ENCODE measurements at regions not wholly inside any gene's neighbourhood (a gene's known extent, or its start where the extent isn't known, plus 50 kb on each side); places are given as distances from the start of the nearest gene placed in this dataset.

DNA sequence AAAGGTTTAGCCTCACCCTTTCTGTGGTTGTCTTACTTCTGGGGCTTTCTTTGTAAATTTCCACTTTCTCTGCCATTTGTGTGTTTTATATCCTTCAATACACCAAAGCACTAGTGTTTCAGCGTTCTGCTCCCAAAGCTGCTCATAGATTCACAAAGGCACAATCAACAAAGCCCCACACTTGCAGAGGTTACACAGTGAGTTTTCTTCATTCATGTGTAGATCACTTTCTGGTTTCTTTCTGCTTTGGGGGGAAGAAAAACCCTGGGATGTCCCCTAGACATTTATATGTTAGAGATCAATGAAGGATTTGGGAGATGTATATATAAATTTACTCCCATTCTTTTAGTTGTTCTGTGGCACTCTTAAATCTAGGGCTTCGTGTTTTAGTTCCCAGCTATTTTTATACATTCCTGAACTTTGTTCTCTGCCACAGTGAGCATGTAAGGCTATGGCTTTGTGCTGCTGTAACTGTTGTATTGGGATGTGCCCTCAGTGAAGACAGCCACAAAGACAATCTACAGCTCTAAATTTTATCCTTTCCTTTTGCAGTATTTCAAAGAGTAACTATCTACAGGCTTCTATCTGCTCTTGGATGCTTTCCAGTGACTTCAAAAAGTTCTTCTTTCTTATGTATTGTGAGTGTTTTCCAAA, 636.5 kb downstream of the ZBBX start:
- Histone ChIP-seq H3K4me3 (ENCODE audit: low read depth, low read length) (no peak overlapping the region), H3K27me3 (replicated peaks) (no peaks in the 10 kb centered on the region), H3K36me3 (replicated peaks) (no peaks in the 10 kb centered on the region), H3K27ac (no peak overlapping the region)
- TF ChIP-seq CTCF (IDR thresholded peaks at IDR 0.05; ENCODE audit: low read depth, low read length, missing control alignments), result no peak
- DNase-seq, result no peak
- in situ Hi-C loops (cut with HindIII; ENCODE audit: low pct_ligation_motif_present, low sequenced_read_pairs), result no loop called here

GRCh38 chr3:166734734-166735133, 645.4 kb downstream of the ZBBX start:
- in situ Hi-C loops (cut with HindIII; ENCODE audit: low pct_ligation_motif_present, low sequenced_read_pairs), result no loop called here
- Histone ChIP-seq H3K27ac (no peak overlapping the region), H3K27me3 (replicated peaks) (no peaks in the 10 kb centered on the region), H3K4me3 (ENCODE audit: low read depth, low read length) (no peak overlapping the region), H3K36me3 (replicated peaks) (no peaks in the 10 kb centered on the region)
- DNase-seq, result no peak
- no peak for TF ChIP-seq CTCF (IDR thresholded peaks at IDR 0.05; ENCODE audit: low read depth, low read length, missing control alignments)

DNA sequence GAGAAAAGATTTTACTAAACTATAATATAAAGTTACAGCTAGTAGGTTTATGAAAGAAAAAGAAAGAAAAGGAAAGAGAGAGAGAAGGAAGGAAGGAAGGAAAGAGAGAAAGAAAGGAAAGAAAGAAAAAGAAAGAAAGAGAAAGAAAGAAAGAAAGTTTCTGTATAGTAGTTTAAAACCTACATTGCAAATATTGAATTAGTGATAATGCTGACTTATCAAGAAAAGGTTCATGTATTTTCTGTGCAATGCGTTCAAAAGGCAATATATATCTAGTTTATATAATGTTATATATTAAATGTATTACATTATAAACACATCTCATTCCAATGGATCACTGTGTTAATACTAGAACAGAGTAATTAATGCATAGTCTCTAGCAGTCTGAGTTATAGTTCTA, 648.4 kb downstream of the ZBBX start:
- H3K4me3 ChIP-seq (ENCODE audit: low read depth, low read length), result no peak overlapping the region
- H3K27me3 ChIP-seq (replicated peaks), result no peaks in the 10 kb centered on the region
- no peaks in the 10 kb centered on the region for H3K36me3 ChIP-seq (replicated peaks)
- DNase-seq, result no peak
- H3K27ac ChIP-seq, result no peak overlapping the region
- in situ Hi-C loops (cut with HindIII; ENCODE audit: low pct_ligation_motif_present, low sequenced_read_pairs), result no loop called here
- TF ChIP-seq CTCF (IDR thresholded peaks at IDR 0.05; ENCODE audit: low read depth, low read length, missing control alignments), result no peak

DNA sequence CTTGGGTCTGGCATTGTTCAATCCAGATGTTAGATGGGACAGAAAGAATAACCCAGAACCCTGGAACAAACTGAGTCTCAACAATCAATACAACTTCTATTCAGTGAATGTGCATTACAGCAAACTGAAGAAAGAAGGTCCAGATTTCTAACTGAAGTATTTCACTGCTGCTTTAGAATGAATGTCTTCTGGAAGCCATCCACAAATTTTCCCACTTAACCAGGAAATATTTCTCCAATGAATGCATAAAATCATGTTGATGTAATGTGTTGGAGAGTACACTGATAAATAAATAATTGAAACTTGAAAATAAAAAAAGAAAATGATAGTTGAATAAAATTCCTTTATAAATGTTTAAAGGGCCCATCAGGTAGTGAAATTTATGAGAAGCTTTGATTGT, 658.6 kb downstream of the ZBBX start:
- DNase-seq, result no peak
- H3K27me3 ChIP-seq (replicated peaks), result no peaks in the 10 kb centered on the region
- TF ChIP-seq CTCF (IDR thresholded peaks at IDR 0.05; ENCODE audit: low read depth, low read length, missing control alignments), result no peak
- H3K4me3 ChIP-seq (ENCODE audit: low read depth, low read length), result no peak overlapping the region
- in situ Hi-C loops (cut with HindIII; ENCODE audit: low pct_ligation_motif_present, low sequenced_read_pairs), result no loop called here
- no peak overlapping the region for H3K27ac ChIP-seq
- no peaks in the 10 kb centered on the region for H3K36me3 ChIP-seq (replicated peaks)

- no peak overlapping the region for H3K27ac ChIP-seq
- in situ Hi-C loops (cut with HindIII; ENCODE audit: low pct_ligation_motif_present, low sequenced_read_pairs), result no loop called here
Measured at GRCh38 chr3:166714206-166714605, 665.9 kb downstream of the ZBBX start.

More at GRCh38 chr3:166714206-166714605, 665.9 kb downstream of the ZBBX start:
- no peak for TF ChIP-seq CTCF (IDR thresholded peaks at IDR 0.05; ENCODE audit: low read depth, low read length, missing control alignments)
- DNase-seq, result no peak
- no peaks in the 10 kb centered on the region for H3K36me3 ChIP-seq (replicated peaks)
- no peaks in the 10 kb centered on the region for H3K27me3 ChIP-seq (replicated peaks)
- H3K4me3 ChIP-seq (ENCODE audit: low read depth, low read length), result no peak overlapping the region

Data from brain microvascular endothelial cell (primary cell).